ENCODE measurements at regions not wholly inside any gene's neighbourhood (a gene's known extent, or its start where the extent isn't known, plus 50 kb on each side); places are given as distances from the start of the nearest gene placed in this dataset.
A peak's percentile ranks its signal among the peaks of the same experiment; 100 is the strongest.

DNA sequence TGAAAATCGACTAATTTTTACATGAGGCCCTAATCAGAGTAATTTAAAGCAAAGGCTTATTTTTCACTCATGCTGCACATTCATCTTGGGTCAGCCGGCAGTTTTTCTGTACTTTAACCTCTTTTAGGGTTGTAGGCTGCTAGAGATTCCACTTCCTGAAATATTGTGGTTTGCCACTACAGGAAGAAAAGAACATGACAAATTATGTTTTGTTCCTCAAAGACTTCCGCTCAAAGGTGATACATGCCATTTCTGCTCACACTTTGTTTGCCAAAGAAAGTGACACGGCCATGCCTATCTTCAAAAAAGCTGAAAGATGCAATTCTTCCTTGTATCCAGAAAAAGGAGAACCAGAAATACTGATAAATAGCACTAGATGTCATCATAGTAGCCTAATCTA lies 183.4 kb upstream of the PPFIA2 start:
- Histone ChIP-seq H3K36me3 (ENCODE audit: control insufficient read depth, insufficient read depth, low read length) (no peaks in the 10 kb centered on the region), H3K4me1 (ENCODE audit: control insufficient read depth, insufficient read depth, low read length) (no peaks in the 10 kb centered on the region), H3K4me3 (ENCODE audit: low read length) (no peak overlapping the region), H3K27me3 (ENCODE audit: control insufficient read depth, insufficient read depth, low read length, poor library complexity, severe bottlenecking) (no peaks in the 10 kb centered on the region), H3K9ac (ENCODE audit: extremely low read depth, low read length, poor library complexity, severe bottlenecking) (no peak overlapping the region), H3K27ac (ENCODE audit: low read depth, low read length) (no peak overlapping the region), H3K9me3 (ENCODE audit: control insufficient read depth, low read length) (no peaks in the 10 kb centered on the region)
- H3K27me3 Mint-ChIP-seq (ENCODE audit: insufficient read depth): peaks cover 2% of the 10 kb centered on the region
- H3K9me3 Mint-ChIP-seq: peaks cover 1% of the 10 kb centered on the region
- 91 to 94% methylated on average over 4 of the region's 4 CpGs for WGBS, 2 experiments (ENCODE audit: insufficient coverage in 1 of 2, insufficient read length in 1 of 2)
- no peak overlapping the region for H3K4me3 Mint-ChIP-seq
- DNase-seq: no peak
- H3K4me1 Mint-ChIP-seq: no peaks in the 10 kb centered on the region
- no peaks in the 10 kb centered on the region for H3K36me3 Mint-ChIP-seq (ENCODE audit: low read depth)
- TF ChIP-seq, protein P1, sequence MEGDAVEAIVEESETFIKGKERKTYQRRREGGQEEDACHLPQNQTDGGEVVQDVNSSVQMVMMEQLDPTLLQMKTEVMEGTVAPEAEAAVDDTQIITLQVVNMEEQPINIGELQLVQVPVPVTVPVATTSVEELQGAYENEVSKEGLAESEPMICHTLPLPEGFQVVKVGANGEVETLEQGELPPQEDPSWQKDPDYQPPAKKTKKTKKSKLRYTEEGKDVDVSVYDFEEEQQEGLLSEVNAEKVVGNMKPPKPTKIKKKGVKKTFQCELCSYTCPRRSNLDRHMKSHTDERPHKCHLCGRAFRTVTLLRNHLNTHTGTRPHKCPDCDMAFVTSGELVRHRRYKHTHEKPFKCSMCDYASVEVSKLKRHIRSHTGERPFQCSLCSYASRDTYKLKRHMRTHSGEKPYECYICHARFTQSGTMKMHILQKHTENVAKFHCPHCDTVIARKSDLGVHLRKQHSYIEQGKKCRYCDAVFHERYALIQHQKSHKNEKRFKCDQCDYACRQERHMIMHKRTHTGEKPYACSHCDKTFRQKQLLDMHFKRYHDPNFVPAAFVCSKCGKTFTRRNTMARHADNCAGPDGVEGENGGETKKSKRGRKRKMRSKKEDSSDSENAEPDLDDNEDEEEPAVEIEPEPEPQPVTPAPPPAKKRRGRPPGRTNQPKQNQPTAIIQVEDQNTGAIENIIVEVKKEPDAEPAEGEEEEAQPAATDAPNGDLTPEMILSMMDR (conservative IDR thresholded peaks at IDR 0.05): no peak
- H3K27ac Mint-ChIP-seq: no peak overlapping the region

DNA sequence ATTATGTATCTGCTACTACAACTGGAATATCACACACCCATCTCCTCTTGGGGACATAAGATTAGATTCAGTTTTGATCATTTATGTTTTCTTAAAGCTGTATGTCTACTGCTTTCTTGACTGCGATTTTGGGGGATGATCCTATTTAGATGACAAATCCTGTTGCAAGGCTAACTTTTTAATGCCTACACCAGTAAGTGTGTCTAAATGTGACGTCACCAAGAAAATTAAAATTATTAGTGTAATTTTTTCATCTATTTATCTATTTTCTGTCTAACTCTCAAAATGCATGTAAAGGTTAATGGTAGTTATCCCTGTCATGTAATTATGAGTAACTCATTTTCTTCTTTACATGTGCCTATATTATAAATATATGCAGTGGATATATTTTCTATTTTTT lies 170.9 kb upstream of the PPFIA2 start:
- Histone ChIP-seq H3K36me3 (ENCODE audit: control insufficient read depth, insufficient read depth, low read length) (no peaks in the 10 kb centered on the region), H3K9me3 (ENCODE audit: control insufficient read depth, low read length) (no peaks in the 10 kb centered on the region), H3K4me3 (ENCODE audit: low read length) (no peak overlapping the region), H3K4me1 (ENCODE audit: control insufficient read depth, insufficient read depth, low read length) (no peaks in the 10 kb centered on the region), H3K9ac (ENCODE audit: extremely low read depth, low read length, poor library complexity, severe bottlenecking) (no peak overlapping the region), H3K27me3 (ENCODE audit: control insufficient read depth, insufficient read depth, low read length, poor library complexity, severe bottlenecking) (no peaks in the 10 kb centered on the region), H3K27ac (ENCODE audit: low read depth, low read length) (no peak overlapping the region)
- TF ChIP-seq, protein P1 (conservative IDR thresholded peaks at IDR 0.05): no peak
- Mint-ChIP-seq H3K9me3 (peaks cover 3% of the 10 kb centered on the region), H3K27ac (no peak overlapping the region), H3K27me3 (ENCODE audit: insufficient read depth) (no peaks in the 10 kb centered on the region), H3K36me3 (ENCODE audit: low read depth) (no peaks in the 10 kb centered on the region), H3K4me1 (no peaks in the 10 kb centered on the region), H3K4me3 (no peak overlapping the region)
- WGBS, 2 experiments (ENCODE audit: insufficient coverage in 1 of 2, insufficient read length in 1 of 2): 90% methylated on average over 1 of the region's 2 CpGs; no CpG with 5 or more reads in 1 of the 2 experiments
- no peak for DNase-seq

DNA sequence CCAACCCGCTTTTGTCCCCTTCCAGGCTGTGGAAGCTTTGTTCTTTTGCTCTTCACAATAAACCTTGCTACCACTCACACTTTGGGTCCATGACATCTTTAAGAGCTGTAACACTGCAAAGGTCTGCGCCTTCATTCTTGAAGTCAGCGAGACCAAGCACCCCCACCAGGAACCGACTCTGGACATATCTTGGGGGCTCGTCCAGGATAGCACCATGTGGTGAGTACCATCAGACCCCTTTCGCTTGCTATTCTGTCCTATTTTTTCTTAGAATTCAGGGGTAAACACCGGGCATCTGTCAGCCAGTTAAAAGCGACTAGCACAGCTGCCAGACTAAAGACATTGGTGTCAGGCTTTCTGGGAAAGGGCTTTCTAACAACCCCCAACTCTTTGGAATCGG lies 137.6 kb upstream of the PPFIA2 start:
- Mint-ChIP-seq H3K9me3 (peaks cover 50% of the 10 kb centered on the region), H3K4me1 (peaks cover 14% of the 10 kb centered on the region), H3K4me3 (no peak overlapping the region), H3K27ac (no peak overlapping the region), H3K27me3 (ENCODE audit: insufficient read depth) (no peaks in the 10 kb centered on the region), H3K36me3 (ENCODE audit: low read depth) (peaks cover 21% of the 10 kb centered on the region)
- Histone ChIP-seq H3K9ac (ENCODE audit: extremely low read depth, low read length, poor library complexity, severe bottlenecking) (no peak overlapping the region), H3K27me3 (ENCODE audit: control insufficient read depth, insufficient read depth, low read length, poor library complexity, severe bottlenecking) (no peaks in the 10 kb centered on the region), H3K27ac (ENCODE audit: low read depth, low read length) (no peak overlapping the region), H3K36me3 (ENCODE audit: control insufficient read depth, insufficient read depth, low read length) (no peaks in the 10 kb centered on the region), H3K4me1 (ENCODE audit: control insufficient read depth, insufficient read depth, low read length) (peaks cover 5% of the 10 kb centered on the region), H3K4me3 (ENCODE audit: low read length) (peak overlapping the region; percentile 10), H3K9me3 (ENCODE audit: control insufficient read depth, low read length) (peaks cover 32% of the 10 kb centered on the region)
- DNase-seq: peak; percentile 72
- TF ChIP-seq, protein P1 (conservative IDR thresholded peaks at IDR 0.05): no peak
- 96 to 97% methylated on average over 9 of the region's 9 CpGs for WGBS, 2 experiments (ENCODE audit: insufficient coverage in 1 of 2, insufficient read length in 1 of 2)
